ENCODE measurements at regions not wholly inside any gene's neighbourhood (a gene's known extent, or its start where the extent isn't known, plus 50 kb on each side); places are given as distances from the start of the nearest gene placed in this dataset.

- H3K9ac ChIP-seq (ENCODE audit: low read depth in 1 of 3, low read length in 3 of 3) = no peak overlapping the region
- H3K27me3 ChIP-seq (ENCODE audit: control insufficient read depth in 3 of 3, insufficient read depth in 3 of 3, low read length in 3 of 3) = no peaks in the 10 kb centered on the region
- H3K9me3 ChIP-seq (ENCODE audit: control insufficient read depth in 3 of 3, low read length in 3 of 3) = no peaks in the 10 kb centered on the region
- H3K4me3 ChIP-seq (ENCODE audit: low read length in 3 of 3) = no peak overlapping the region
- H3K4me1 ChIP-seq (ENCODE audit: control insufficient read depth in 3 of 3, insufficient read depth in 3 of 3, low read length in 3 of 3) = no peaks in the 10 kb centered on the region
- no peak overlapping the region for H3K27ac ChIP-seq (ENCODE audit: low read depth, low read length)
- H3K36me3 ChIP-seq (ENCODE audit: control insufficient read depth in 3 of 3, insufficient read depth in 3 of 3, low read length in 3 of 3) = no peaks in the 10 kb centered on the region
Measured at GRCh38 chr9:81513059-81513458, 176.3 kb downstream of the TLE1 start.

GRCh38 chr9:81512641-81513040 is 176.7 kb downstream of the TLE1 start:
- Histone ChIP-seq H3K9me3 (ENCODE audit: control insufficient read depth in 3 of 3, low read length in 3 of 3) (no peaks in the 10 kb centered on the region), H3K4me1 (ENCODE audit: control insufficient read depth in 3 of 3, insufficient read depth in 3 of 3, low read length in 3 of 3) (no peaks in the 10 kb centered on the region), H3K4me3 (ENCODE audit: low read length in 3 of 3) (no peak overlapping the region), H3K36me3 (ENCODE audit: control insufficient read depth in 3 of 3, insufficient read depth in 3 of 3, low read length in 3 of 3) (no peaks in the 10 kb centered on the region), H3K27ac (ENCODE audit: low read depth, low read length) (no peak overlapping the region), H3K9ac (ENCODE audit: low read depth in 1 of 3, low read length in 3 of 3) (no peak overlapping the region), H3K27me3 (ENCODE audit: control insufficient read depth in 3 of 3, insufficient read depth in 3 of 3, low read length in 3 of 3) (no peaks in the 10 kb centered on the region)

- no peaks in the 10 kb centered on the region for H3K36me3 ChIP-seq (ENCODE audit: control insufficient read depth in 3 of 3, insufficient read depth in 3 of 3, low read length in 3 of 3)
- H3K27me3 ChIP-seq (ENCODE audit: control insufficient read depth in 3 of 3, insufficient read depth in 3 of 3, low read length in 3 of 3) = no peaks in the 10 kb centered on the region
- no peaks in the 10 kb centered on the region for H3K4me1 ChIP-seq (ENCODE audit: control insufficient read depth in 3 of 3, insufficient read depth in 3 of 3, low read length in 3 of 3)
- no peak overlapping the region for H3K9ac ChIP-seq (ENCODE audit: low read depth in 1 of 3, low read length in 3 of 3)
- no peak overlapping the region for H3K27ac ChIP-seq (ENCODE audit: low read depth, low read length)
- no peaks in the 10 kb centered on the region for H3K9me3 ChIP-seq (ENCODE audit: control insufficient read depth in 3 of 3, low read length in 3 of 3)
- no peak overlapping the region for H3K4me3 ChIP-seq (ENCODE audit: low read length in 3 of 3)
Measured at GRCh38 chr9:81508476-81508875, 180.9 kb downstream of the TLE1 start.

GRCh38 chr9:81506941-81507864 is 182.1 kb downstream of the TLE1 start:
- Histone ChIP-seq H3K36me3 (ENCODE audit: control insufficient read depth in 3 of 3, insufficient read depth in 3 of 3, low read length in 3 of 3) (no peaks in the 10 kb centered on the region), H3K9ac (ENCODE audit: low read depth in 1 of 3, low read length in 3 of 3) (no peak overlapping the region), H3K27ac (ENCODE audit: low read depth, low read length) (no peak overlapping the region), H3K4me3 (ENCODE audit: low read length in 3 of 3) (no peak overlapping the region), H3K27me3 (ENCODE audit: control insufficient read depth in 3 of 3, insufficient read depth in 3 of 3, low read length in 3 of 3) (no peaks in the 10 kb centered on the region), H3K9me3 (ENCODE audit: control insufficient read depth in 3 of 3, low read length in 3 of 3) (no peaks in the 10 kb centered on the region), H3K4me1 (ENCODE audit: control insufficient read depth in 3 of 3, insufficient read depth in 3 of 3, low read length in 3 of 3) (no peaks in the 10 kb centered on the region)

GRCh38 chr9:81499594-81499993 is 189.8 kb downstream of the TLE1 start:
- Histone ChIP-seq H3K9me3 (ENCODE audit: control insufficient read depth in 3 of 3, low read length in 3 of 3) (no peaks in the 10 kb centered on the region), H3K27ac (ENCODE audit: low read depth, low read length) (peak overlapping the region; percentile 71), H3K9ac (ENCODE audit: low read depth in 1 of 3, low read length in 3 of 3) (no peak overlapping the region), H3K4me3 (ENCODE audit: low read length in 3 of 3) (peak overlapping the region in 1 of 3 donors; percentile 1), H3K4me1 (ENCODE audit: control insufficient read depth in 3 of 3, insufficient read depth in 3 of 3, low read length in 3 of 3) (peaks cover 6 to 23% (median 13%) of the 10 kb centered on the region in 3 donors), H3K36me3 (ENCODE audit: control insufficient read depth in 3 of 3, insufficient read depth in 3 of 3, low read length in 3 of 3) (no peaks in the 10 kb centered on the region), H3K27me3 (ENCODE audit: control insufficient read depth in 3 of 3, insufficient read depth in 3 of 3, low read length in 3 of 3) (no peaks in the 10 kb centered on the region)

DNA sequence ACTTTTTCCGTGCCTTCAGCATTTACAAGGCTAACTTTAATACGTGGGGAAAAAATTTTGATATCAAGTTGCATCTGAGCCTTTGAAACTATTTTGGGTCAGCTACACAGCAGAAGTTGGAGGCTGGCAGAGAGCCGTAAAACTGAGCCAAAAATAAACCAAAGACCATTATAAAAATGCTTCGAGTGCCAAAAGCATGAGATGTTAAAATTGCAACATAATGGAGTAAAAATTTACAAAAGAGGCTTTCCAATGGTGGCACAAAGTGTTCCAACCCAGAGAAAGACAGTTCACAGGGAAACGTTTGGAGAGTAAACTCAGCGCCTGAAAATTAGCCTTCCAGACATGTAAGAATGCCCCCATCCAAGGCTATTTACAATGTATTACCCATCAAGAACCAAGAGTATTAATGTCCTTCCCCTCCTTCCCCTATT is 190.3 kb downstream of the TLE1 start:
- H3K9ac ChIP-seq (ENCODE audit: low read depth in 1 of 3, low read length in 3 of 3) = peak overlapping the region in 1 of 3 donors; percentile 40
- peak overlapping the region; percentile 71 for H3K27ac ChIP-seq (ENCODE audit: low read depth, low read length)
- peaks cover 6 to 23% (median 13%) of the 10 kb centered on the region in 3 donors for H3K4me1 ChIP-seq (ENCODE audit: control insufficient read depth in 3 of 3, insufficient read depth in 3 of 3, low read length in 3 of 3)

GRCh38 chr9:81498576-81498975 is 190.8 kb downstream of the TLE1 start:
- Histone ChIP-seq H3K4me3 (ENCODE audit: low read length in 3 of 3) (peak overlapping the region in 1 of 3 donors; percentile 28), H3K4me1 (ENCODE audit: control insufficient read depth in 3 of 3, insufficient read depth in 3 of 3, low read length in 3 of 3) (peaks cover 6 to 23% (median 13%) of the 10 kb centered on the region in 3 donors), H3K9ac (ENCODE audit: low read depth in 1 of 3, low read length in 3 of 3) (peak overlapping the region in 1 of 3 donors; percentile 40), H3K36me3 (ENCODE audit: control insufficient read depth in 3 of 3, insufficient read depth in 3 of 3, low read length in 3 of 3) (no peaks in the 10 kb centered on the region), H3K27me3 (ENCODE audit: control insufficient read depth in 3 of 3, insufficient read depth in 3 of 3, low read length in 3 of 3) (no peaks in the 10 kb centered on the region), H3K9me3 (ENCODE audit: control insufficient read depth in 3 of 3, low read length in 3 of 3) (no peaks in the 10 kb centered on the region), H3K27ac (ENCODE audit: low read depth, low read length) (peak overlapping the region; percentile 71)

More for the DNA sequence above, 190.3 kb downstream of the TLE1 start:
- Histone ChIP-seq H3K27me3 (ENCODE audit: control insufficient read depth in 3 of 3, insufficient read depth in 3 of 3, low read length in 3 of 3) (no peaks in the 10 kb centered on the region), H3K36me3 (ENCODE audit: control insufficient read depth in 3 of 3, insufficient read depth in 3 of 3, low read length in 3 of 3) (no peaks in the 10 kb centered on the region), H3K9me3 (ENCODE audit: control insufficient read depth in 3 of 3, low read length in 3 of 3) (no peaks in the 10 kb centered on the region), H3K4me3 (ENCODE audit: low read length in 3 of 3) (peak overlapping the region in 1 of 3 donors; percentile 28)

GRCh38 chr9:81497091-81497490 is 192.3 kb downstream of the TLE1 start:
- no peak overlapping the region for H3K27ac ChIP-seq (ENCODE audit: low read depth, low read length)
- H3K36me3 ChIP-seq (ENCODE audit: control insufficient read depth in 3 of 3, insufficient read depth in 3 of 3, low read length in 3 of 3) = no peaks in the 10 kb centered on the region

GRCh38 chr9:81492710-81493447 is 196.5 kb downstream of the TLE1 start:
- no peak overlapping the region for H3K27ac ChIP-seq (ENCODE audit: low read depth, low read length)
- no peaks in the 10 kb centered on the region for H3K36me3 ChIP-seq (ENCODE audit: control insufficient read depth in 3 of 3, insufficient read depth in 3 of 3, low read length in 3 of 3)
- H3K27me3 ChIP-seq (ENCODE audit: control insufficient read depth in 3 of 3, insufficient read depth in 3 of 3, low read length in 3 of 3) = no peaks in the 10 kb centered on the region
- H3K4me3 ChIP-seq (ENCODE audit: low read length in 3 of 3) = no peak overlapping the region
- H3K4me1 ChIP-seq (ENCODE audit: control insufficient read depth in 3 of 3, insufficient read depth in 3 of 3, low read length in 3 of 3) = peaks cover 0 to 1% (median 0%) of the 10 kb centered on the region in 3 donors
- H3K9ac ChIP-seq (ENCODE audit: low read depth in 1 of 3, low read length in 3 of 3) = no peak overlapping the region
- no peaks in the 10 kb centered on the region for H3K9me3 ChIP-seq (ENCODE audit: control insufficient read depth in 3 of 3, low read length in 3 of 3)

More at GRCh38 chr9:81497091-81497490, 192.3 kb downstream of the TLE1 start:
- H3K9me3 ChIP-seq (ENCODE audit: control insufficient read depth in 3 of 3, low read length in 3 of 3) = no peaks in the 10 kb centered on the region
- no peak overlapping the region for H3K4me3 ChIP-seq (ENCODE audit: low read length in 3 of 3)
- H3K9ac ChIP-seq (ENCODE audit: low read depth in 1 of 3, low read length in 3 of 3) = no peak overlapping the region
- no peaks in the 10 kb centered on the region for H3K27me3 ChIP-seq (ENCODE audit: control insufficient read depth in 3 of 3, insufficient read depth in 3 of 3, low read length in 3 of 3)
- peaks cover 6 to 23% (median 13%) of the 10 kb centered on the region in 3 donors for H3K4me1 ChIP-seq (ENCODE audit: control insufficient read depth in 3 of 3, insufficient read depth in 3 of 3, low read length in 3 of 3)
